GM10248 (cell line): ENCODE measurements at regions not wholly inside any gene's neighbourhood (a gene's known extent, or its start where the extent isn't known, plus 50 kb on each side); places are given as distances from the start of the nearest gene placed in this dataset.

ENCODE experiments used
- CTCF ChIA-PET: fragments of 300-600 bp; sonication (Branson Sonifier 250); formaldehyde crosslinking; extraction: SDS; loops from one replicate; lab custom pipeline; 2021; ENCODE audit warnings: antibody characterized with exemption; lab: Yijun Ruan, JAX
- POLR2A ChIA-PET: fragments of 350-650 bp; sonication (Branson Sonifier 250); formaldehyde crosslinking; extraction: SDS; loops from one replicate; lab custom pipeline; 2020; ENCODE audit warnings: antibody characterized with exemption; lab: Yijun Ruan, JAX
- DNase-seq: peaks from one replicate; pipeline ENCODE4 v3.0.0; 2012; ENCODE audit errors: extremely low spot score
- CTCF ChIP-seq: IDR thresholded peaks from 2 replicates; pipeline ENCODE4 v1.5.1; 2012; ENCODE audit warnings: mild to moderate bottlenecking, low read depth; ENCODE audit errors: extremely low read depth, missing control alignments, control extremely low read depth

- ChIA-PET POLR2A (no interaction called here), CTCF (interaction anchor here (0.8 to 1.7 kb wide), 2 partner anchors 9 to 11 kb away, joined by 3 to 6 read pairs; no protein-coding TSS in a partner anchor)
- no peak for DNase-seq
- TF ChIP-seq CTCF, result no peak
Measured at GRCh38 chr11:20248121-20248772, 88.0 kb upstream of the DBX1 start.

- POLR2A ChIA-PET, result no interaction called here
- DNase-seq, result no peak
- CTCF ChIA-PET, result no interaction called here
- no peak for TF ChIP-seq CTCF
Measured at GRCh38 chr11:20247591-20248007, 87.3 kb upstream of the DBX1 start.

- CTCF ChIA-PET, result interaction anchor here (1.5 to 2.3 kb wide), 2 partner anchors 11 to 90 kb away, joined by 3 to 7 read pairs; no protein-coding TSS in a partner anchor
- POLR2A ChIA-PET, result no interaction called here
- no peak for DNase-seq
- no peak for TF ChIP-seq CTCF
Measured at GRCh38 chr11:20243974-20244373, 83.7 kb upstream of the DBX1 start.

GRCh38 chr11:20238712-20239111 is 78.4 kb upstream of the DBX1 start:
- ChIA-PET POLR2A (no interaction called here), CTCF (no interaction called here)
- TF ChIP-seq CTCF, result no peak
- DNase-seq, result no peak

GRCh38 chr11:20235164-20235563 is 74.9 kb upstream of the DBX1 start:
- no peak for DNase-seq
- ChIA-PET POLR2A (no interaction called here), CTCF (no interaction called here)
- TF ChIP-seq CTCF, result no peak

- ChIA-PET CTCF (no interaction called here), POLR2A (no interaction called here)
- no peak for DNase-seq
- TF ChIP-seq CTCF, result no peak
Measured at GRCh38 chr11:20227631-20228030, 67.4 kb upstream of the DBX1 start.
